ENCODE measurements at regions not wholly inside any gene's neighbourhood (a gene's known extent, or its start where the extent isn't known, plus 50 kb on each side); places are given as distances from the start of the nearest gene placed in this dataset.
A peak's percentile ranks its signal among the peaks of the same experiment; 100 is the strongest.

DNA sequence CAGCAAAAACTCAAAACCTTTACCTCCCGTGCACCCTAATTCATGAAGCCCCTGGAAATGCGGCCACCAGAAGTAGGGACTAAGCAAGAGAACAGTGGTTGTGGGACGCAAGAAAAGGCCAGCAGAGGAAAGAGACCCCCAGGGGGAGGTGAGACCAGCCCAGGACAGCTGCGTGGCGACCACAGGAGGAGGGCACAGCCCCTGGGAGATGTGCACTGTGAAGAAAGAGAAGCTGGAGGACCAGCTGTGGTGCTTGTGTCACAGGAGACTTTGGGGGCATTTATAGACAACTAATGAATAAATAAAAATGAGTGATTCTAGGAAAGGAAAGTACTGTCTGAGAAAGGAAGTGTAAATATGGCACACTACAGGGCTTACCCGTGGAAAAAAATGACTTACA is 263.8 kb downstream of the EIPR1 start:
- no peak overlapping the region for H3K4me3 ChIP-seq (ENCODE audit: low read depth, low read length)
- DNase-seq, result no peak
- H3K4me1 ChIP-seq, result peaks cover 21% of the 10 kb centered on the region
- peaks cover 3% of the 10 kb centered on the region; the same call in 1 of the 2 replicates for H3K36me3 ChIP-seq
- H3K9me3 ChIP-seq, result no peaks in the 10 kb centered on the region
- no peaks in the 10 kb centered on the region for H3K27me3 ChIP-seq
- TF ChIP-seq, protein P1, sequence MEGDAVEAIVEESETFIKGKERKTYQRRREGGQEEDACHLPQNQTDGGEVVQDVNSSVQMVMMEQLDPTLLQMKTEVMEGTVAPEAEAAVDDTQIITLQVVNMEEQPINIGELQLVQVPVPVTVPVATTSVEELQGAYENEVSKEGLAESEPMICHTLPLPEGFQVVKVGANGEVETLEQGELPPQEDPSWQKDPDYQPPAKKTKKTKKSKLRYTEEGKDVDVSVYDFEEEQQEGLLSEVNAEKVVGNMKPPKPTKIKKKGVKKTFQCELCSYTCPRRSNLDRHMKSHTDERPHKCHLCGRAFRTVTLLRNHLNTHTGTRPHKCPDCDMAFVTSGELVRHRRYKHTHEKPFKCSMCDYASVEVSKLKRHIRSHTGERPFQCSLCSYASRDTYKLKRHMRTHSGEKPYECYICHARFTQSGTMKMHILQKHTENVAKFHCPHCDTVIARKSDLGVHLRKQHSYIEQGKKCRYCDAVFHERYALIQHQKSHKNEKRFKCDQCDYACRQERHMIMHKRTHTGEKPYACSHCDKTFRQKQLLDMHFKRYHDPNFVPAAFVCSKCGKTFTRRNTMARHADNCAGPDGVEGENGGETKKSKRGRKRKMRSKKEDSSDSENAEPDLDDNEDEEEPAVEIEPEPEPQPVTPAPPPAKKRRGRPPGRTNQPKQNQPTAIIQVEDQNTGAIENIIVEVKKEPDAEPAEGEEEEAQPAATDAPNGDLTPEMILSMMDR (IDR thresholded peaks at IDR 0.05; ENCODE audit: low read depth, low read length), result no peak

GRCh38 chr2:3113122-3113521 is 264.5 kb downstream of the EIPR1 start:
- no peaks in the 10 kb centered on the region for H3K9me3 ChIP-seq
- DNase-seq, result no peak
- no peaks in the 10 kb centered on the region for H3K27me3 ChIP-seq
- TF ChIP-seq, protein P1 (IDR thresholded peaks at IDR 0.05; ENCODE audit: low read depth, low read length), result no peak
- H3K4me3 ChIP-seq (ENCODE audit: low read depth, low read length), result no peak overlapping the region
- peaks cover 3% of the 10 kb centered on the region; the same call in 1 of the 2 replicates for H3K36me3 ChIP-seq
- H3K4me1 ChIP-seq, result peaks cover 21% of the 10 kb centered on the region

DNA sequence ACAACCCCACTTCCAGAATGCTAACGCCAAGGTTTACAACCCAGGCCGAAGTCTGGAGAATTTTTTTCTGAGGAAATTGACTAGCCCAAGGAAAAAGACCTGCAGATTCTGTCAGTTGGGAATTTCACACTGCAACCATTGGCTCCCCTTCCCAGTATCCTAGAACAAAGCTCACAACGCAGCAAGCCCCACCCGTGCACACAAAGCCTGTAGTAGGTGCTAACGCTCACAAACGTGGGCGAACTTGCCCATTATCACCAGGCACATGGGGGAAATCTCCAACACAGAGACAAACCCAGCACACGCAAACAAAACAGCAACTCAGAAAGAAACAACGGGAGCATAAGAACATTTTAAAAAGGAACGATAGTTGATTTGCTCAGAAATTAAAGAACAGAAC is 265.1 kb downstream of the EIPR1 start:
- Histone ChIP-seq H3K4me1 (peaks cover 19% of the 10 kb centered on the region), H3K27me3 (no peaks in the 10 kb centered on the region), H3K4me3 (ENCODE audit: low read depth, low read length) (no peak overlapping the region), H3K9me3 (no peaks in the 10 kb centered on the region), H3K36me3 (peaks cover 3% of the 10 kb centered on the region; the same call in 1 of the 2 replicates)
- TF ChIP-seq, protein P1 (IDR thresholded peaks at IDR 0.05; ENCODE audit: low read depth, low read length), result no peak
- no peak for DNase-seq

- Histone ChIP-seq H3K36me3 (peaks cover 3% of the 10 kb centered on the region; the same call in 1 of the 2 replicates), H3K27me3 (no peaks in the 10 kb centered on the region), H3K4me3 (ENCODE audit: low read depth, low read length) (no peak overlapping the region)
These were observed 265.5 kb downstream of the EIPR1 start for GRCh38 chr2:3112131-3112530.

DNA sequence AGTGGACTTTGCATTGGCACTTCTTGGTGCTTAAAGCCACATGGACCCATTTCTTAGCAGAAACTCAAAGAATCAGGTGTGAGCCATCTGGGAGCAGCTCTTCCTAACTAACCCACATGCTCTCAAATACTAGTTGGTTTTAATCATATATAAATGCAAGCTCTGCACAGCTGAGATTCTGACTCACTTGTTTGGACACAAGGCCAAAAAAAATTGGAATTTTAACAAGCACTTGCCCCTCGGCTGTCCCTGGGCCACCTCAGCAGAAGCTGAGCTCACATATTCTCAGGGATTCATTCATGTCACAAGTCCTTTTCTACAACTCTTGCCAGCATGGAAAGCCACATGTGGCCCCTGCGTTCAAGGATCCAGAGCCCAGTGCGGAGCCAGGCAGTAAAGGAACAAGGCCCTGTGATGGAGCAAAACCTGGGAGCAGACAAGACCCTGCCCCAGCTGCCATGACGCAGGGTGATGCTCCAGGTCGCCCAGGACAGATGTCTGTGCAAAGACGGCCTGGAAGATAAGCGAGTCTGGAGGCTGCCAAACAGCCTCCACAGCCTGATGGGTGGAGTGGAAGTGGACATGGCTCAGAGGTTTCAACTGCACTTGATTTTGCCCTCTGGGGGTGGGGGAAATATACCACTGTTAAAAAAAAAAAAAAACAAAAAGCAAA is 266.5 kb downstream of the EIPR1 start:
- Histone ChIP-seq H3K9me3 (no peaks in the 10 kb centered on the region), H3K4me3 (ENCODE audit: low read depth, low read length) (no peak overlapping the region), H3K4me1 (peaks cover 14% of the 10 kb centered on the region), H3K27me3 (no peaks in the 10 kb centered on the region), H3K36me3 (no peaks in the 10 kb centered on the region)
- DNase-seq, result peak; percentile 59
- TF ChIP-seq, protein P1 (IDR thresholded peaks at IDR 0.05; ENCODE audit: low read depth, low read length), result no peak

More at GRCh38 chr2:3112131-3112530, 265.5 kb downstream of the EIPR1 start:
- H3K9me3 ChIP-seq, result no peaks in the 10 kb centered on the region
- peaks cover 19% of the 10 kb centered on the region for H3K4me1 ChIP-seq
- no peak for DNase-seq
- TF ChIP-seq, protein P1 (IDR thresholded peaks at IDR 0.05; ENCODE audit: low read depth, low read length), result no peak

DNA sequence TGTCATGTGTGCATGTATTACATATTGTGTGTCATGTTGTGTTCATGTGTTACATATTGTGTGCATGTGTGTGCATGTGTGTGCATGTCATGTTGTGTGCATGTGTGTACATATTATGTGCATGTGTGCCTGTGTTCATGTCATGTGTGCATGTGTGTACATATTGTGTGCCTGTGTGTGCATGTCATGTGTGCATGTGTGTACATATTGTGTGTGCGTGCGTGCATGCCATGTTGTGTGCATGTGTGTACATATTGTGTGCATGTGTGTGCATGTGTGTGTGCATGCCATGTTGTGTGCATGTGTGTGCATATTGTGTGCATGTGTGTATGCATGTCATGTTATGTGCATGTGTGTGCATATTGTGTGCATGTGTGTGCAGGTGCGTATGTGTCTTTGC is 267.1 kb downstream of the EIPR1 start:
- H3K36me3 ChIP-seq, result no peaks in the 10 kb centered on the region
- TF ChIP-seq, protein P1 (IDR thresholded peaks at IDR 0.05; ENCODE audit: low read depth, low read length), result no peak
- H3K4me3 ChIP-seq (ENCODE audit: low read depth, low read length), result no peak overlapping the region
- peaks cover 13% of the 10 kb centered on the region for H3K4me1 ChIP-seq
- no peaks in the 10 kb centered on the region for H3K9me3 ChIP-seq
- no peak for DNase-seq
- no peaks in the 10 kb centered on the region for H3K27me3 ChIP-seq

Measured in BE2C (cell line).